HG03571 (cell line): ENCODE measurements at regions not wholly inside any gene's neighbourhood (a gene's known extent, or its start where the extent isn't known, plus 50 kb on each side); places are given as distances from the start of the nearest gene placed in this dataset.
"Not testable (repeated sequence)": the region's sequence is repeated elsewhere in the genome, so short reads cannot be mapped to it uniquely, and the experiment has no call there.

Source experiments
- ATAC-seq: cut with Tn5 transposase; IDR thresholded peaks from one replicate; pipeline ENCODE4 v1.9.1; 2021; ENCODE audit not compliant: unreplicated experiment

DNA sequence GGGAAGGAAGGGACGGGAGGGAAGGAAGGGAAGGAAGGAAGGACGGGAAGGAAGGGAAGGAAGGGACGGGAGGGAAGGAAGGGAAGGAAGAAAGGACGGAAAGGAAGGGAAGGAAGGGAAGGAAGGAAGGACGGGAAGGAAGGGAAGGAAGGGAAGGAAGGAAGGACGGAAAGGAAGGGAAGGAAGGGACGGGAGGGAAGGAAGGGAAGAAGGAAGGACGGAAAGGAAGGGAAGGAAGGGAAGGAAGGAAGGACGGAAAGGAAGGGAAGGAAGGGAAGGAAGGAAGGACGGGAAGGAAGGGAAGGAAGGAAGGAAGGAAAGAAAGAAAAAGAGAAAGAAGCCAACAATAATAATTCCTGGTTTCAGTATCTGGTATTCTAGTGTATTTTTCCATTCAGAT is 863.8 kb upstream of the WWC1 start:
- not testable (repeated sequence) for ATAC-seq

DNA sequence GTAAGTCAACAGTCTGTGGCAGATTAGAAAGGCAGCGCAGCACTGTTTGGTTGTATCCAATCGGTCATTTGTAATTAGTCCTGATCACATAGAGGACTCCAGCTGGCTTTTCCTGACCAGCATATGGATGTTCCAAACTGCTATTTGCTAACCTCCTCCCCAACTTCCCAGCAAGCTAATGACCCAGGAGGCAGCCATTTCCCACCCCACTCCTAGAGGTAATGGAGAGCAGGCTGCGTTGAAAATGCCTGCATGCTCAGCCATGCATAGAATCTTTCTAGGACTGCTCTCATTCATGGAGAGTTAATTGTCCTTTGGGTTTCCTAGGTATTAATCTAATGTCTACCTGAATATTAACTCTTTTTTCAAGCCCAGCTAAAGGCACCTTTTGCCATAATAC is 850.6 kb upstream of the WWC1 start:
- ATAC-seq = no peak

- no peak for ATAC-seq
Observed at GRCh38 chr5:167442922-167443321, 848.5 kb upstream of the WWC1 start.

DNA sequence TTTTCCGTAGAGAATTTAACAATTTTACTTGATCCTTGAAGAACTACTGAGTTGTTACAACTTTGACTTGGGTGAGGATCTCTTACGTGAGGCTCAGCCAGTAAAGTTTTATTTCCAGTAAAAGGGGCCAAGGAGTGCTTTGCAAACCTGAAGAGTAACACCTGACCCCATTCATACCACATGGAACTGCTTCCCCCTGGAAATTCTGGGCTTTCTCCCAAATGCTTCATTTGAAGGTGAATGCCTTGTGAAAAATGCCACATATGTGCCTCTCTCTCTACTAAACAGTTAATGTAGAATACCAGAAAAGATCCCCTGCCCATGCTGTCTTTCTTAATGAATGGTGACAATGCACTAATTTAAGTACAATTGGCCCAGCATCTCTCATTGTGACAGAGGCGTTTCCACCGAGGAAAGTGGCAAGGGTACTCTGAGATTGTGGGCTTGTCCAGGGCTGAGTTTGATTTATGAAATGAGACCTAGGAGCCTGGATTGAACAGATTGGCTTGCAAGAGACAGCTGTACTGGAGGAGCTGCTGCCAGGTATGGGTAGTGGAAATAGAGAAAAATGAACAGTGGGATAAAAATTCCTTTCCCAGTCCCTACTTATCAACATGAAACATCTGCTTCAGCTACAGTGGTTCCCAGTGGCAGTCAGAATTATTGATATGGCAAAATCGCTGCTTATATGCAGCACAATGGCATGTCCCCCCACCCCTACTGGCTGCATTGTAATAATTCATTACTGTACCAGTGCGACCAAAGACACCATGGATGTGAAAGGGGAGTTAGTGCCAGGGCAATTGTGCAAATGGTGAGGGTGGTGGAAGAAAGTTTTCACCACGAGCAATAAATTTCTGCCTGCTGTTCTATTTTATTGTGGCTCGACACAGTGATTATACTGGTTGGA is 843.7 kb upstream of the WWC1 start:
- no peak for ATAC-seq

DNA sequence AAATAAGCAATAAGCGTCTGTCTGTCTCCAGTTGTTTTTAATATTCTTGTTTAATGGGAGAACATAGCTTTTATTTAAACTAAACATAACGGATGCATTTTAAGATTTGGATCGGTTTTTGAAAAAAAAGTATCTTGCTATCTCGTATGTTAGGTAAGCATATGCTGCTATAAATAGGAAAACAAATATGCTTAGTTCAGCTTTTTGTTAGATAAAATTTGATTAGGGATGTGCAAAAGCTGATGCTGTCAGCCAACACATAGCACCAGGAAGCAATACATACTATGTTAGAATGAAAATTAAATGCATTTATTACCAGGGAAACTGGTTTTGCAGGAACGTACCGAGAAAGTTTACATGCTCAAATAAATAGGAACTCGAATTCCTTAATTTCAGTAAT is 843.1 kb upstream of the WWC1 start:
- ATAC-seq = no peak

GRCh38 chr5:167451076-167451475 is 840.4 kb upstream of the WWC1 start:
- ATAC-seq = no peak

- ATAC-seq = no peak
Observed at GRCh38 chr5:167452136-167452535, 839.3 kb upstream of the WWC1 start.

DNA sequence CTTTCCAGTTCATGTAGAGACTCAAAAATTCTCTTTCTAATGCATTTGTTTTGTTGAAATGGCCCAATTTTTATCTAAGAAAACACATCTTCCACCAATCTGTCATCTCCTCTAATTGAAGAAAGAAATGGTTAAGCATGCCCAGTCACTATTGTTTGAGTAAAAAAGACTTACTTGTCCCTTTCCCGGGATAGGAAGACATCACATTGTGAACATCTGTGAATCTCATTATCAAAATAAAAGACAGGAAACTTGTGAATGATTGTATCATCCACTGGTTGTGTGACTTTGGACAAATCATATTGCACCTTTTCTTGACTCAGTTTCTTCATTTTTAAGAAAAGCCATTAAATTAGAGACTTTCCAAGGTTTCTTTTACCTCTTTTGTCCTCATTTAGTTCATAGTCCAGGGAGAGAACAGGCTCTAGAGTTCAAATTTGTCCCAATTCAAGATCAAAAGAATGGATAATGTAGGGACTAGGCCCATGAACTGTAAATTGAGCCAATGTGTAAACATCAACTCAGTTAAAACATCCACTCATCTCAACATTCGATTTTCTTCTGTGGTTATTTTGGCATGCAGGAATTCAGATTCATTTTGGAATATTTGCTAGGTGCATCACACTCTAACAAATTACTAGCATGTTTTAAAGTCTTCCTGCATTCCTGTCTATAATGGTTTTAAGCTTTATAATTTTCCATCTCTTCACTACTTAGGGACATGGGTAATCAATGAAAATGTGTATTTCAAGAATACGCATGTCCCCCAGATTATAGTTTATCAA is 838.0 kb upstream of the WWC1 start:
- ATAC-seq = no peak

GRCh38 chr5:167458412-167458811 is 833.0 kb upstream of the WWC1 start:
- no peak for ATAC-seq

- no peak for ATAC-seq
Observed at GRCh38 chr5:167460449-167461020, 830.9 kb upstream of the WWC1 start.

DNA sequence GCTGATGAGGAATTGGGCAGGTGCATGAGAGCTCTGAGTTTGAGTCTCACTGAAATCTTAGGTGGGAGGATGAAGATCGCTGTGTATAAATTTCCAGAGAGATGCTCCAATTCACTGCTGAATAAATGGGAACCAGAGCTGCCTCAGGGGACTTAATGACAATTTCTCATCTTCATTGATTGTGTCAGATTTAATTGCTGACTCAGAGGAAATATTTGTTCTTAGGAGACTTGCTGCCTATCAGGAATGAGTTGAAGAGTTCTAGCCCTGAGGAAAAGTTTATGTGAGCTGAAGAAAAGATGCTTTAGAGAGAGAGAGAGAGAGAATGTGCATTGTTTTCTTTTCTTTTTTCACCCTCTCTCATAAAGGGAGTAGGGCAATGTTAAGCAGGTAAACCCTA is 827.5 kb upstream of the WWC1 start:
- no peak for ATAC-seq

GRCh38 chr5:167466992-167467391 is 824.5 kb upstream of the WWC1 start:
- ATAC-seq = no peak

DNA sequence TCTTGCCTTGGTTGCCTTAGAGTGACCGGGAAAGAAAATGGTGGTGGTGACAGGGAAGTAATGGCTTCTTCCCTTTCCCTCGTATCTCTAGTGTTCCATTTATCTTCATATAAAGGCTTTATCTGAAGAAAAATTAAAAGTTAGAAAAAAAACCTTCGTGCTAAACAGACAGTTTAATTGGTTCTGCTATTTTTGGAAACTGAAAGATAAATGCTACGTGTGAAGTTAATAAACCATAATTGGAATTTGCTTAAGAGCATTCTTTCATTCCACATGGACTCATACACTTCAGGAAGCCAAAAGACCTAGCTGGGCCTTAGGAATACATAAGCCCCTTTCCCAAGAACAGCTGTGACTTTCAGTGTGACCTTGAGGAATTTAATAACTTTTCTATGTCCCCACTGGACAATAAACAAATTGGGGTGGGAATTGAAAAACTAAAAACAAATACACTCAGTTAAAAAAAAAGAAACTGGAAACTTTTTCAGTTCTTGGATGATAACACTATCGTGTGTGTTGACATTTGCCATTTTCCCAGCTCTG is 818.8 kb upstream of the WWC1 start:
- ATAC-seq = no peak

DNA sequence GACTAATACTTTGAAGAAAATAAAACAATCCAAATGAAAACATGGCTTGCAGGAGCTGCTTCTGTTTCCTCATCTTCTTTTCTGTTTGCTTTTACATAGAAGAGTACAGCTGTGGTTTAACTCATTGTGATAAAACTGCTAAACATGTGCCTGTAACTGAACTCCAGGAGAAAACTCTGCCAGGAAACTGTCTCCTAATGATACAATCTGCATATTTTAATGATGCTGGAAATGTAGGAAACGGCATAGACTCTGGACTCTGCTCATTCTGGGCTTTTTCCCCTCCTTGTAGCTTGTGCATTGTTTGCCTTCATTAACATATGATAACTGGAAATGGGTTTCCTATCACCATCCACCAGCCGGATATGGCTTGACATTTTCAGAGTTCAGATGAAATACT is 813.3 kb upstream of the WWC1 start:
- ATAC-seq = no peak

DNA sequence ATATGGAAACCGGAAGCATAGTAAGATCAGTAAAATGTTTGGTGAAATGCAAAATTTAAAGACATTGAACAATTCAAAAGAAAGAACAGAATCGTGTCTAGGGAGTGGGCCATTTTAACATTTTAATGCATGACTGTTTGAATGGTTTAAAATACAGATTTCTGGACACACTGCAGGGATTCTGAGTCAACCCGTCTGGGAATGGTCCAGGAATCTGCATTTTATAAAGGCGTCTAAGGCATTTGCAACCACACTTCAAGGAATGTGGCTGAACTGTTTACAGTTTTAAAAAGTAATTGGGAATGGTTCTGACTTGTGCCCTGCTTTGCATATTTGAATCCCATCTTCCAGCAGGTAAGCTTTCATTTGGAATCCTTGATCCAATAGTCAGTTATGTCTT is 811.7 kb upstream of the WWC1 start:
- no peak for ATAC-seq

DNA sequence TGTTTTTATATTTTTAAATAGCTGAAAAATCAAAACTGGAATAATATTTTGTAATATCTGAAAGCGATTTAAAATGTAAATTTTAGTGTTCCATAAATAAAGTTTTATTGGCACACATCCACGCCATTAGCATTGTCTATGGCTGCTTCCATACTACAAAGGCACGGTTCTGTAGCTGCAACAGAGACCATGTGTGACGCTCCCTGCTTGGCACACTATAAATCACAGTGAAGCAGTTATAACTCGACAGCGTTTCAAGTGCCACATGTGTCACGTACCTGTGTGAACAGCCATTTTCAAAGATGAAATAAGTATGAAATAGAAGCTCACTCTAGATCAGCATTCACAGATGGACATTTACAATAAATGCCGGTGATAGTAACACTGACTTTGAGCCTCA is 810.1 kb upstream of the WWC1 start:
- no peak for ATAC-seq

GRCh38 chr5:167482555-167482954 is 808.9 kb upstream of the WWC1 start:
- ATAC-seq = no peak

DNA sequence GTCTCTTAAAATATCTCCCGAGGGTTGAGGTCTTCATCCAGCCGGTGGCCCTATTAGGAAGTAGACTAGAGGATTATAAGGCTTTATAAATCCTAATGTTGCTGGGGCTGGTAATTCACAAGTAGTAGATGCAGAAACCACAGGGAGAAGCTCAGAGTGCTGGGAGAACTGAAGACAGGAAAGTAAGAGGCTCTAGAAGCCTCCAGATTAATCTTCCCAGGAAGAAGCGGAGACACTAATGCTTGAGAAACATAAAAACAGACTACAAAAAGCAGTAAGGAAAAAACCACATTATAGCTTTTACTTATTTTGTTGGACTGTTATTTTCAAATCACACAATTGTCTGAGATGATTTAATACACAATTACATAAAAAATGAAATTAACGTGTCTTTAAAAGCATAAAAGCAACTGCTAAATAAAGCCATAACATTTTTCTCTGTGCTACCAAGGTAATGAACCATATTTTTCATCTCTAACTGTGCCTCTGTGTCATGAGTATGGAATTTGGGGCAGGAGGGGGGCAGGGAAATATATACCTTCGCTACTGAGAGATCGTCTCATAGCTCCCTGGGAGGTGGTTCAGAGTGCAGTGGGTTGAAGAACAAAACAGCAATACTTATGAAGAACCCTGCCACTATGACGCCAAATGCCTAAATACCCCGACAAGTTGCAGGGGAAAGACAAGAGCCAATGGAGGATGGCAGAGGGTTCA is 806.2 kb upstream of the WWC1 start:
- ATAC-seq = no peak

- ATAC-seq = no peak
Observed at GRCh38 chr5:167488371-167488770, 803.1 kb upstream of the WWC1 start.

GRCh38 chr5:167489202-167489601 is 802.2 kb upstream of the WWC1 start:
- ATAC-seq = no peak
